ENCODE measurements at regions not wholly inside any gene's neighbourhood (a gene's known extent, or its start where the extent isn't known, plus 50 kb on each side); places are given as distances from the start of the nearest gene placed in this dataset.

DNA sequence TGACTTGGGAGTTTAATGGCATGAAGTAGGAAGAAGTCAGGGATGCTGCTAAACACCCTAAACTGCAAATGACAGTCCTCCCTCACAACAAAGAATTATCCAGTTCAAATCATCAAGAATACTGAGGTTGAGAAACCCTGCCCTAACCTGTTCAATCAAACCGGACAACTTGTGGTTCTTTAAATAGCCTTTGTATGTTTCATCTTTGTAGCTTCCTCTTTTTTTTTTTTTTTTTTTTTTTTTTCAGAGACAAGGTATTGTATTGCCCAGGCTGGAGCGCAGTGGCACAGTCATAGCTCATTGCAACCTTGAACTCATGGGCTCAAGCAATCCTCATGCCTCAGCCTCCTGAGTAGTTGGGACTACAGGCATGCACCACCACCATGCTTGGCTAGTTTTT, 52.5 kb upstream of the TTC29 start:
- no peak for DNase-seq (ENCODE audit: low read depth)

DNA sequence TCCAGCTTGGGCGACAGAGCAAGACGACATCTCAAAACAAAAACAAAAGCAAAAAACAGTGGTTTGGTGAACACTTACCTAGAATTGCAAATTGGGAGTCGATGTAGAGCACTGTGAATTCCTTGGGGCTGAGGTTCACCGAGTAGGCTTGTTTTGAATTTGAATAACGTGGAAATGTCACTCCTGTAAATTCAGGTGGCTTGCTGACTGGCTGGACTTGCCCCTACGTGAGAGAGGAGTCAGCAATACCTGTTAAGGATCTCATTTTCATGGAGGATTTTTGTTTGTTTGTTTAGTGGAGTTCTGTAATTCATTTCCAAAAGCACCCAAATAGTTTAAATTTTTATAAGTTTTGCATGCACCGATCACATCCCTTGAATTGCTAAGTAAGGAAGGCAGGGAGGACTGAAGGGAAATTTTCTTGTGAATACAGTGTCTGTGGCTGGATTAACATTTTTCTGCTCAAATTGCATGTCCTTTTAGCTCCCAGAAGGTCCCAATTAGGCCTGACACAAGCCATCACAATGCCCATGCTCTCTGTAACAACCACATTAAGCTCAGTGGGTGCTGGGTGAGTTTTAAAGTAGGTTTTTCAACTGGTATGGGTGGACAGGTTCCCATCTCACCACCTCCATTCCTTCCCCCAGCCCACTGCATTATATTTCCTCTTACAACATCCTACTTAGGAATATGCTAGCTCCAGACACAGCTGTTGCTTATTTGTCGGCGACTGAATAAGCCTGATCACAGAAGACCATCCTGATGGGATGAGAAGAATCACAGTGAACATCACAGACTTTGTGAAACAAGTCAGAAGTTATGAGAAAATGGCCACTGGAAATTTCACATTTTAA, 58.5 kb upstream of the TTC29 start:
- no peak for DNase-seq (ENCODE audit: low read depth)

DNA sequence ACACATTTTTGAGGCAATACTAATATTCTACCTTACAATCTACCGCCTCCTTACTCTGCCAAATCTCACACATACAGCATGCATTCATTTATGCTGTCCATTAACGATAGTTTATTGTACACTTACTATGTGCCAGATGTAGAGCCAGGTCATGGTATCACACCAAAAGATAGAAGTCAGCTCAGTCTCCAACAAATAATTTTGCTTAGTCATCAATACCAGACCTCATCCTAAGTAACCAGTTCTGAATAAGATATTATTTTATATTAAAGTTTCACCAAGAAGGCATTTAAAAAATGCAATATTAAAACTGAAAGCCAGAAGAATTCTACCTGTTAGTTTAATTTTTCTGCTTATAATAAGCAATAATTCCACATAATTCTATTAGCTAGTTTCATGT, 60.6 kb upstream of the TTC29 start:
- DNase-seq (ENCODE audit: low read depth) = no peak

DNA sequence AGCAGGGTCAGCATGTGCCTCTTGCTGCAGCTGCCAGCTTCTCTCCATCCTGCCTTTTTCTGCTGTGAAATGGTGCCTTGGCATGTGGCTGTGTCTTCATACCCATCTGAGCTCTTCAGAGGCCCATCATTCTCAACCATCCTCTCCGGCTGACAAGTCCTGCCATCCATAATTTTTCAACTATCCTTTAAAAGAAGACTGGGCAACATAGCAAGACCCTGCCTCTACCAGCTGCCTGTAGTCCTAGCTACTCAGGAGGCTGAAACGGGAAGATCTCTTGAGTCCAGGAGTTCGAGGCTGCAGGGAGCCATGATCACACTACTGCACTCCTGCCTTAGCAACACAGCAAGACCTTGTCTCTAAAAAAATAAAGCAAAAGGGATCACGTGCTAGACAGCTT, 64.2 kb upstream of the TTC29 start:
- no peak for DNase-seq (ENCODE audit: low read depth)

DNA sequence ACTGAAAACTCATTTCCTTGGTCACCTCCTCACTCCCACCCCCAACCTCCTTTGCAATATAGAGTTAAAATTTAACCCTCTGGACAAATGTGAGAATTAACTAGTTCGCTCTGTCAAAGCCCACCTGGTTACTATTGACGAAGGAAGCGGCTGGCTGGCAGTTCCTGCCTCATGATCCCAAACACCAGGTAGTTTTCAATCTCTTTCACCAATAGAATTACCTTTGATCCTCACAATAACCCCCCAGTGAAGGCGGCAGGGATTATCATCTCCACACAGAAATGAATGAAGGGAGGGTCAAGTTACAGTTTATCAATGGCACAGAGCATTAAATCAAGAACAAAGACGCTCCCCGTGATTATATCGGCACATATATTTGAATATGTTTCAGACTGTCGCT, 65.7 kb upstream of the TTC29 start:
- DNase-seq (ENCODE audit: low read depth) = no peak

DNA sequence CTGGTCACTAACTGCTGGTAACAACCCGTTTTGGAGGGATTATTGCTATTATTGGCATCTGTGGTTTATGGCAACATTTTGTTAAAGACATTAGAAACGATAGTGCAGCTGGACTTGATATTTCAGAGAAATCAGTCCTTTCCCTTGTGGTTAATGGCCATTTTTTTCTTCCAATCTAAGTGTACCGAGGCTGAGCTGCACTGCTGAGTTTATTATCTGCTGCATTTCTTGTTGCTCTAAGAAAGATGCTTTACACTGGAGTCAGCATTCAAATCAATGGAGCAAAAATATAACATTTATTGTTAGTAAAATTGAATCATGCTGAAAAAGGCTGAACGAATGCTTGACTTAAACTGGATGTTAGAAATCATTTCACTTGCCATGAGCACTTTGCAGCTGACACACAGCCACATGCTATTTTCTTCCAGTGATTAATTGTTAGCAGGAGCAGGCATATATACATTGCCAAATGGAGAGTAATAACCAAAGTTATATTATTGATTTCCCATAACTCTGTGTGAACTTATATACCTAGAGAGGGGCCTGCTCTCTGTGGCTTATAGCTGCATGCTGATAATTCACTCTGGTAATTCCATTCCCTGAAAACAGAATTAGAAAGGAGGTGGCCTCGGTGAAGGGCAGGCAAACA, 66.5 kb upstream of the TTC29 start:
- DNase-seq (ENCODE audit: low read depth) = no peak

DNA sequence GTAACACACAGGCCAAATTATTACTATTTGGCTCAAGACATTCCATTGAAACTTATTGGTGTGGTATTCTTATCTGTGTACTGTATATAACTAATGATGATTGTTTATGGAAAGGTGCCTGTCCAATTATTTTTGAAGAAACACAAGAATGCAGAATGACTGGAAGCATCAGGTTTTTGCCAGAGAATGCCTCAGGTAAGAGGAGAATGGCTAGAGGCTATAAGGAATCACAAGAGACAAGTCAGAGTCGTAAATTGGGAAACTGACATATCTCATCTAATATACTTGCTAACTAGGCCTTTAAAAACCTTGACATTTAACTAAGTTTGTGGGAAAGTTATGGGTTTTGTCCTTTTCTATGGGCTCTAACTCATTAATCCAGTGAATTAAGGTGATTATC, 69.3 kb upstream of the TTC29 start:
- DNase-seq (ENCODE audit: low read depth) = no peak

DNA sequence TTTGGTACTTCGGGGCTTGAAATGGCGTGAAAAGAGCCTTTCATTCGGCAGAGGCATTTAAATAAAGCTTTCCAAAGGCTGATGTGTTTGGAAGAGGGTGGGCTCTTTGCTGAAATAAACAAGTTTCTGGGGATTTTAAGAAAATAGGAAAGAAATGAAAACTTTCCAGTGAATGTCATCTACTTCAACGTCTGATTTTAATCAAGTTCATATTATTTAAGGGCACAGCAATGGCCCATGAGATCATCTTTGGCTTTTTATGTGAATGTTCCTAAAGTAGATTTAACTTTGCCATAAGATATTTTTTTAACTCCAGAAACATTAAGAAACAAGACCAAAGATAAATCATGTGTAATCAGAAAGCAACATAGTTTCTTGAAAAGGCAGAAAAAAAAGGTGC, 69.8 kb upstream of the TTC29 start:
- DNase-seq (ENCODE audit: low read depth) = no peak

DNA sequence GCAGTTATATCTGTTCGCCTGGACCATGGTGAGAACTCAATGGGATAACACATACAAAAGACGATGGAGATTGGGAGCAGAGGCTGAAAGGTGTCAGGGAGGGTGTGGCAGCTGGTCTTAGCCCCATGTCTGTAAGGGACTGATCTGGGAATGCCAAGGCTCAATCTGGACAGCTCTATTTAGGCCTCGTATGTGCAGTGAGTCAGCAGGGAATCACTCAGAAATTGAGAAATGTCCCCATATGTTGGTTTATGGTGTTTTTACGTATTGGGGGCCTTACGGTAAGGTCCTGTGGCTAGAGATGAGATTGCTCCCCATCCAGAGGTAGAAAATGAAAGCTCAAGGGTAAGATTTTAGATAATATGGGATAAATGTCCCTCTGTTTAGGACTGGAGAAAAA, 71.4 kb upstream of the TTC29 start:
- DNase-seq (ENCODE audit: low read depth) = no peak

DNA sequence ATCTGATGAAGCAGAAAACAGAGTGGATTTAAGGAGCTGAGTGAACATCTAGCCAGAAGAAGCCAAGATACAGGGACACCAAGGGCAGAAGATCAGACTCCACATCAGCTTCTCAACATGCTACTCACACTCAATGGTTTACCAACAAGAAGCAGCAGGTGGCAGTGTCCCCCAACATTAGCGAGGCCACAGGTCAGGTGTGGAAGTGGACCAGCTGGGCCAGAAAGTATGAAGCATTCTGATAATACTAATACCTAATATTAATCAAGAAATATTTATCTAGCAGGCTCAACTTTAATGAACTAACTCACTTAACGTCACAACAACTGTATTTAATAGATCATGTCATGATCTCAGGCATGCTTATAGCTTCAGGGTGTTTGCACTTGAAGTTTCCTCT, 73.4 kb upstream of the TTC29 start:
- DNase-seq (ENCODE audit: low read depth) = peak; percentile 31

DNA sequence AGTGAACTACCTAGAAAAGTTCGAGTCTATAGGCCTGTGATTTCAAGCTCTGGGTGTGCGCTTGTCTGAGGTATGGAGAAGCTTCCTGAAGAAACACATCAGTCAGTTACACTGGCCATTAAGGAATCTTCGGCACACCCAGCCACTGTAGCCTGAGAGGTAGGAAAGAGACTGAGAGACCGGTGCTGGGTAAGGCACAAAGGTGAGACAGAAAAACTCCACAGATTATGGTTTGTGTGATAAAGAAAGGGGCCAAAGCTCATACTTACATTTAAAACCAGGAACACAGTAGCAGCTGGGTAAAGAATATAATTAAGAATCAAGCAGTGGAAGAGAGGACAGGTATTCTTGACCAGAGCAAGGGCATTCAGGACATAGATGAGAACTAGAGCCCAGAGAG, 74.8 kb upstream of the TTC29 start:
- no peak for DNase-seq (ENCODE audit: low read depth)

DNA sequence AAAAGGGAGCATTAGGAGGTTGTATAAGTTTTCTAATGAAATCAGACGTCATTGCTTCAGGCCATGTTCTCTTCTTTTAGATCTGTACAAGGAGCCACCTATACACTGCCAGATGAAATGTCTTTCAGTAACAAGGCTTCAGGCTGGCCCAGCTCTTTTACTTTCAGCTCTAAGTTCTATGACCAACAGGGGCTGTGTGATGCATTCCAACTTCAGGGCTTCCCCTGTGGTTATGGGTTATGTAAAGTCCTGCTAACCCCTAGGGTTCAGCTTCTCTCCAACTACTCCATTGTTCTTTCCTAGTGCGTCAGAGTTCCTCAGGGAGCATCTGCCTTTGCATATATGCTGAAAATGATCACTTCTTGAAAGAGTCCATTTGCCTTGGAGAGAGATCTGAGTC, 79.4 kb upstream of the TTC29 start:
- no peak for DNase-seq (ENCODE audit: low read depth)

DNA sequence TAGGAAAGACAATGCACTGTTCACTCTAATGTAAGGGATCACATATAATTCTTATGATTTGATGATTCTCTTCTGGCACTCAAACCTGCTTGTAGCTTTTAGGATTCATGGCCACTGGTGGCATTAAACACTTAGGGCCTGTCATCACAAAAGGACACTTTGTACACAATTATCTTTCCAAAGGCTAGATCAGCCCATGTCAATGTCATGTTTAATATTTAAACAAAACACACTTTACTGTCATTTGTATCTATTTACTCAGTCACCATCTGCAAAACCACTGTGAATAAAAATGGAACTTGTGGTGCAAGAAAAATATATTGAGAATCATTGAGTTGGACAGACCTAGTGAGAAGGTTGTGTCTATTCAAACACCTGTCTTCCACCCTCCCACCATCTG, 83.6 kb upstream of the TTC29 start:
- no peak for DNase-seq (ENCODE audit: low read depth)

DNA sequence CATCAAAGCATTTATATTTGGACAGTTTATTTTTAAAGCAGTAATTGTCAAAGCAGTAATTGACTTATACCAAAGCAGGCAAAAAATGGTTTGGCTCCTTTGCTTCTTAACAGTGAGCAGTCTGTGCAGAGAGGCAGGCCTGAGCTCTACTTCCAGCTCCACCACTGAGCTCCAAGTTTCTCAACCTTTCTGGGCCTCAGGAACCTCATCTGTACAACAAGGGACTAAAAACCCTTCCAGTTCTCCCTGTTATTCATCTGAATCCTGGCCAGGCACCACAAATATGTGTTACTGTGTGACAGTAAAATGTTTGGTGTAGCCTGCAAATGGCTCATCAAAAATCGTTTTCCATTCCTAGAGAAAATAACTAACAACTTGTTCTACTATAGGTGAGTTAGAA, 88.7 kb upstream of the TTC29 start:
- DNase-seq (ENCODE audit: low read depth) = no peak

DNA sequence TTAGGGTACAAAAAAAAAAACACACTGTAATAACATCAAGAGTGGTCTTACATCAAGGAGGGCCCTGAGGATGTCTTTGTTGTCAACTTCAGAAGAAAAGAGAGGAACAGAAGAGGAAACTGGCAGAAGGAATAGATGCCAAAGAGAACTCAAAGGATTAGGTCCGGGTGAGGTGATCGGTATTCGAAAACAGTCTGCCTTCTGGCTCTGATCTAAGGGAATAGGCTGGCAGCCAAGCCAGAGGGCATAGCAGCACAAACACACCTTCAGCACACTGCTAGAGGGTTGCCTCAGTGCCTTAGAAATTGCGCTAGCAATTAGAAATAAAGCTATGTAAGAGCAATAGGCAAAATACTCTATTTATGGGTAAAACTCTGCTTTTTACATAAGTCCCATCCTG, 91.4 kb upstream of the TTC29 start:
- no peak for DNase-seq (ENCODE audit: low read depth)

DNA sequence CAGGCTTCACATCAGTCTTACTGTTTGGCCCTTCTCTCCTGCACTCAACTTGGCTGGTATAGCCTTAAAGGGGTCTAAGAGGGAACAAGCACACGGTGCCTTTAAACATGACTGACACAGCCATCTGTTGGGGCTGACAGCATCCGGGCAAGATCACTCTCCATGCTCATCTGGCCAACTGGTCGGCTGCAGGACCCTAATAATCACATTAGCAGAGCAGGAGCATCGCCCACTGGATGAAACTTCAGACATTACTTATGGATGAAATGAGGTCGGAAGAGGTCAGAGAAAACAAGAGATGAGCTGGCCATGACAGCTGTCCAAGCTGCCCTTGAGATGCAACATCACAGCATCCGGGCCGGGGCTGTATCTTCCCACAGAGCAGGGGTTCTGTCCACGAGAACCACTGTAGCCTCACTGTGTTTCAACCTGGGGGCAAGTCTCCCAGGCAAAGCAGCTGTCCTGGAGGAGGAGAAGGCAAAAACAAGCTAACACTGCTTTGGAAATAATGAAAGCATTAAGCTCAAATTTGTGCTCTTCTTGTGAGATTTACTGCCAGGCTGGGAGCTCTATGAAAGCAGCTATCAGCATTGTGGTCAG, 94.4 kb upstream of the TTC29 start:
- DNase-seq (ENCODE audit: low read depth) = no peak

DNA sequence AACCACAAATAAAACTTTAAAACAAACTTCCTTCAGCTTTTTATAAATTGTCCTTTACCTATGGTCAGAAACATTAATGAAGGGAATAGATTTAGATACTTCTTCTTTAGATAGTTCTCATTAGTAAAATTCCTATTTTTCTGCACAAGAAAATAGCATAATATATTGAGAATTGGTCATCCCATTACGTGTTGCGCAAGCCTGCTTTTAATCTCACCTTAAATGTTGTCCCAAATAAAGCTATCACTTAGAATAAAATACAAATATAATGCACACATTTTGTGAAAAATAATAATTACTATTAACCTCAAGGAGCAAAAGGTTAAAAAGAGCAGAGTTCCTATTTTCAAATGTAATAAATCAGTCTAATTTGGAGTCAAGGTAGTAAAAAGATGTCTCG, 95.2 kb upstream of the TTC29 start:
- DNase-seq (ENCODE audit: low read depth) = no peak

DNA sequence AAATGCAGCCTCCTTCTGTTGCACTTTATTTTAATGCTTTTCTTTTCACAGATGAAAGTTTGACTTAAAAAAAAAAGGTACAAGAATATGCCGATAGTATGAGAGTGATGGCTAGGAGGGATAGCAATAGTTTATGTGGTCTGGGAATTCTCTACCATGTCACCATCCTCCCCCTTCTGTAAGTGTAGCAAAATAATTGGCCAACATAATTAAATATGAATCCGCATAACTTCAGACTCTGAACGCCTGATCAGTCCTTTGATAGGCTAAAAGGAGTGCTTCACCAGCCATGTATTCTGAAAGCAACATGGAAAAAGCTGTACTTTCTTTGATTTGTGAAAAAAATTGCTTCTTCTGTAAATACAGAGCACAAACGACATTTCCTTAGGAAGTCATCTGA, 95.7 kb upstream of the TTC29 start:
- DNase-seq (ENCODE audit: low read depth) = no peak

DNA sequence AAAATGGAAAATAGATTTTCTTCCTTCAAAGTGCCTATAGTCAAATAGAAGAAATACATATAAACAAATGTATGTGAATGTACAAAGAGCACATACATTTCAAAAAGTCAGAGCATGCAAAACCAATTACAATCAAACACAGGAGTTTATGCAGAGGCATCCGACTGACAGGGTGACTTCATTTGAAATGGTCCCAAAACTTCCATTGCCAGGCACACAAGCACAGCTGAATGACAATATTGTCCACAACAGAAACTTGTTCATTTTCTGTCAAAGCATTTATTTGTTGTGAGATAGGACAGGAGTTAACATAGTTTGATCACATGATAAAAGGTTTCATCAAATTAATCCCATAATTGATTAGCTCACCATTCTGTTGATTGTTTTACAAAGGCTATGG, 96.4 kb upstream of the TTC29 start:
- DNase-seq (ENCODE audit: low read depth) = no peak

DNA sequence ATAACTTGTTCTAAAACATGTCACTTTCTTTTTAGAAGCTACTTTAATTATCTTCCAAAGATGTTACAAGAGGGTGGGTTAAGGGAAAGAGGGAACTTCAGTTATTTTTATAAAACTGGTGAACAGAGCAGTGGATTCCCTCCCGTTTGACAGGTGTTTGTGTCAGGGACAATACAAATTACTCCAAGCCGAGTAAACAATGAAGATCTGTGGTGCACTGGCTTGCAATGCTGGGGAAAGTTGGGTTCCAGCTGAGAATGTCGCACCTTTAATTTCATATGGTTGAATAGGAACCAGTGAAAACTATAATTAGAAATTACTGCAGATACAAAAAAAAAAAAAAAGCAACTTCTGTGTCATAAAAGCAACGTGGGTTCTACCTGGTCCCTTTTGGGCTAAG, 98.6 kb upstream of the TTC29 start:
- DNase-seq (ENCODE audit: low read depth) = no peak

DNA sequence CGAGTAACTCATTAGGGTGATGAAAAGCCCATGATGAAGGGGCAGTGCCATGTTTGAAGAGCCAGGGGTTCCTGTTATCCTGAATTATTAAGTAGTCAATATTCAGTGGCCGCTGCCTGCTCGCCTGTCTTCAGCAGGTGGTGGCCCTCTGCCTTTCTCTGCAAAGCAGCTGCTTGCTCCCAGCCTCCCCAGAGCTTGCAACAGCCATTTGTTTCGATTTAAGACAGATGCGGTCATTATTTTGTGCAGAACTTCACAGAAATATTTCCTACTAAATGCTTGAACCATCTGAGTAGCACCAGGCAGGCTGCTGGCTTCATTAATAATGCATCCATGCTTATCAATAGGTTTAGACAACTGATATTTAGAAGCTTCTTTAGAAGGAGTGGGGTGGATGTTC, 104.3 kb upstream of the TTC29 start:
- no peak for DNase-seq (ENCODE audit: low read depth)

DNA sequence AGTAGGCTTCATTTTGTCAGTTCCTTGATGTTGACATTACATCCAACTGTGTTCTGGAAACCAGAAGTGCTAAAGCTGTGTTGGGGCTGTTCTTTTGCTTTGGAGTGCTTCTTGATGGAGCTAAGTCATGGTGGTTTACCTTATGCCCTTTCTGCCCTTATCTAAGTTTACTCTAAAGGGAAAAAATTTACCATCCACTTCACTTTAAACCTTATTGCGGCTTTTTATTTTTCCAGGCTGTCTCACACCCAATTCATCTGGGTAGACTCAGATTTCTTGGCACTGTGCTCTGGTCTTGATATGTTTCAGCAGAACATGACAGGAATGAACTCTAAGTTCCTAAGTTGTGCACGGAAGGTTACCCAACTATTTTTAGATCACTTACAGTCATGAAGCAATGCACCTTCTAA, 104.7 kb upstream of the TTC29 start:
- no peak for DNase-seq (ENCODE audit: low read depth)

DNA sequence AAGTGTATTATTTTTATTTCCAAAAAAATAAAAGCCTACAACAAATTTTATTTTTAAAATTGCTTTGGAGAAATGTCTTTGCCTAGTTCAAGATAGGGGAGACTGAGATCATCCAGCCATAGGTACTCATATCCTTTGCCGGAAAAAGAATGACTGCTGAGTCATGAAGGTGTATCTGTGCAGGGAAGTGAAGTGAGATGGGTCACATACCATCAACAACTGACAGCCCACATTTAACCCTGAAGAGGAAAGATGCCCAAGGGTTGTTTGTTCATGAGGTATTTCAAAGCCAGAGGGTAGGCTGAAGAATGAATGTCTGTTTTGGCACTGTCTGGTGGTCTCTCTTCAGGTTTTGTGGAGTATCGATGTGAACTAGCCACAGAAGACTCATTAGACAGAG, 106.7 kb upstream of the TTC29 start:
- DNase-seq (ENCODE audit: low read depth) = no peak
